ENCODE measurements at regions not wholly inside any gene's neighbourhood (a gene's known extent, or its start where the extent isn't known, plus 50 kb on each side); places are given as distances from the start of the nearest gene placed in this dataset.

DNA sequence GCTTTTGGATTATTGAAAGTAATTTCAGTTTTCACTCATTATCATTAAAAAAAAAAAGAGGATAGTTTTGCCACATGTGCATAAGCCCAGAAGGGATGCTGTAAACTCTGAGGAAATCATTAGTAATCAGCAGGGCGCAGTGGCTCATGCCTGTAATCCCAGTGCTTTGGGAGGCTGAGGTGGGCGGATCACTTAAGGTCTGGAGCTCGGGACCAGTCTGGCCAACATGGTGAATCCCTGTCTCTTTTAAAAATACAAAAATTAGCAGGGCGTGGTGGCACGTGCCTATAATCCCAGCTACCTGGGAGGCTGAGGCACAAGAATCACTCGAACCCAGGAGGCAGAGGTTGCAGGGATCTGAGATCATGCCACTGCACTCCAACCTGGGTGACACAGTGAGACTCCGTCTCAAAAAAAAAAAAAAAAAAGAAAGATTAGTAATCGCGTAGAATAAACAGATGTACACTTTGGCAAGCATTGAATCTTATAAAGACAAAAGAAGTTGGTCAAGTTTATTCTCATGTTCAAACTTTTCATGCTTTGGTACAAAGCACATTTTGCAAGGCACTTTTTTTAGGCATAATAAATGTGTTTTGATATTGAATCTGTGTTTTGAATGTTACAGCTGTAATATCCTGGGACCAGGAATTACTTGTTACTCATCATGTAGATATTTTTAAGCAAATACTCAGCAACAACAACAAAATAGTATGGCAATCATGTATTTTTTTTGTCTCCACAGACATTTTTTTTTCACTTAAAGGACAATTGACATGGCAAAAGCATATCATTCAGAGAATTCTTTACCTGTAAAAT lies 93.2 kb upstream of the AGTR1 start:
- DNase-seq (ENCODE audit: low read depth in 2 of 3, low spot score in 1 of 3) = no peak

- no peak for DNase-seq (ENCODE audit: low read depth in 2 of 3, low spot score in 1 of 3)
Measured at GRCh38 chr3:148605521-148605920, 92.2 kb upstream of the AGTR1 start.

DNA sequence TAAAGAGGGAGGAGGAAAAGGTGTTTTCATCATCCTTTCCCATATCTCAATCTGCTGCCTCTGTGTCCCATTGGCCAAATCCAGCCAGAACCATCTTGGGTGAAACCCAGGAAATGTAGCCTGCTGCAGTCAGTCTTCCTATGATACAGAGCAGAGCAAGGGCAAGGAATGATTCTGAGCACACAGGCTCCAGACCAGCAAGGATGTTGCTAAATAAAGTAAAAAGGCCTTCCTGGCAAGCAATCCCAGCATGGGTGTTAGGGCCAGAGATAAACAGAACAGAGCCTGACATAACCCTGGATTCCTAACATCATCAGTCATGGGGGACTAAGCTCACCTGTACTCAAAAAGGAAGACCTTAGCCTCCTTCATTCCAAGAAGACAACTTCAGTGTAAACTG lies 90.7 kb upstream of the AGTR1 start:
- DNase-seq (ENCODE audit: low read depth in 2 of 3, low spot score in 1 of 3) = no peak

DNA sequence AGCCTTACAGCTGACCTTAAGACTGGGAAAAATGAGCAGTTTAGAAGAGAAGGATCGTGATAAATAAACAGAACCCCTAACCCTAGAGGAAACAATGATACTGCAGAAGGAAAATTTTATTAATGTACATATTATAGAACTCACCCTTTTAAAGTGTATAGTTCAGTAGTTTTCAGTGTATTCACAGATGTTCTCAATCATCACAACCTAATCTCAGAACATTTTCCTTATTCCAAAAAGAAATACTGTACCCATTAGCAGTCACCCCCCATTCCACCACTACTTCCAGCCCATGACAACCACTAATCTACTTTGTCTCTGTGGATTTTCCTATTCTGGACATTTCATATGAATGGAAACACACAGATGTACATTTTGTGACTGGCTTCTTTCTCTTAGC lies 90.2 kb upstream of the AGTR1 start:
- DNase-seq (ENCODE audit: low read depth in 2 of 3, low spot score in 1 of 3) = no peak

DNA sequence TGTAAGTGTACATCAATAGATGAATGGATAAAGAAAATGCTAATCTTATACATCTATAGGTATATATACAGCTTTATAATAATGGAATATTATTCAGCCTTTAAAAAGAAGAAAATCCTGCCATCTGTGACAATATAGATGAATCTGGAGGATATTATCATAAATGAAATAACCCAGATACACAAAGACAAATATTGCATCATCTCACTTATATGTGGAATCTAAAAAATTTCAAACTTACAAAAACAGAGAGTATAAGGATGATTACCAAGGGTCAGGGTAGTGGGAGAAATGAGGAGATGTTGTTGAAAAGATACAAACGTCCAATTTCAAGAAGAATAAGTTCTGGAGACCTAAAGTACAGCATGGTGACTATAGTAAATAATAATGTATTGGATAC lies 85.4 kb upstream of the AGTR1 start:
- no peak for DNase-seq (ENCODE audit: low read depth in 2 of 3, low spot score in 1 of 3)

DNA sequence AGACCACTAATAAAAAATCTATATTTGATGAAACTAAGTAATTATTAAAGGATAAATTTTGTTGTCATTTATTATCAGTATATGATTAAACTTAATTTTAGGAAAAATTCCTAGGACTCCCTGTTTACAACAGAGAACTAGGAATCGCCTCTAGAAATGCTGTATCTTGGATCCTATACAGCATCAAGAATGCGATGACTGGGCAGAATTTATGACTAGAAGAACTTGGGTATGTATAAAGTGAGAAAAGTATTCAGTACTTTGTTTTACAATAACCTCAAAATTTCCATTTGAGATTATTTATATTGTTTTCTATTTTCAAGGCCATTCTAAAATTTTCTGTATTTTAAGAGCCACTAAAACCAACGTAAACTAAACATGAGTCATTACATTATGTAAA lies 82.3 kb upstream of the AGTR1 start:
- no peak for DNase-seq (ENCODE audit: low read depth in 2 of 3, low spot score in 1 of 3)

DNA sequence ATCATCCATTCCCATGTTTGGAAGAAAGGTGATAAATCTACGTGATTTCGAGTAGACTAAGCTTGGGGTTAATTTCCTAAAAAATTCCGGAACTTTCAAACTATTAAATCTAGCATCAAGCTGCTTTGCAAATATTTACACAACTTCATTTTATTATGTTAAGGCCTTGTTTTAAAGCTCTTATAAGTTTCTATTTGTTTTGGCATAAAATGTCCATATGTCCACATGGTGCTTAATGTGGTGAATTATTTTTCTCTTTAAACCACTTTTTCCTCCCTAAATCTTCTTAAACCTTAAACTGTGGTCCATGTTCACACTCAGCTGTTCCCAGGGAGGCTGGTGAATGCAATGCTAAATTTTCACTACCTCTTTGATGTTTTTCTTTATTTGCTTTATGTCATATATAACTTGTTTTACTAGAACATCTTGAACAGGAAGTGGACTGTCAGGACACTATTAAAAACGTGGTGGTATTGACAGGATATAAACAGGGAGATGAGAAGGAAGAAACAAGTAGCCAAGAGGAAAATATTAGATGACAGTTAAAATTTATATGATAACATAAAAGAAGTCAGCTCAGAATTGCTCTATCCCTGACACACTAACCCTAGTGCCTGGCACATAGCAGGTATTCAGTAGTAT lies 72.5 kb upstream of the AGTR1 start:
- no peak for DNase-seq (ENCODE audit: low read depth in 2 of 3, low spot score in 1 of 3)

DNA sequence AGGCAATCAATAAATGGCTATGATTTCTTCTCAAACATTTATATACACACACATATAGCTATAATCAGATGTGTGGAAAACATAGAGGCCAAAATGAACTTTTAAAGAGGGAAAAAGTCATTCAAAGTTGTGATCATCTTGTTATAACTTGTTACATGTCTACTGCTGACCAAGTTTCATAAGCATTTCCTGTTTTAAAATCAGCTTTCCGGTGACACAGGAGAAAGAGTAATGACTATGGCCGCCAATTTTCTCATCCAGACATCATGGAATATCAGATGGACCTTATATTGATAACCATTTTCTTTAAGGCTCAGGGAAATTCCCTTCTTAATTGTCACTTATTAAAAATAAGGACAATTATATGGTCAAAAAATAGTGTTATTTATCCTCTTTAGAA lies 71.7 kb upstream of the AGTR1 start:
- no peak for DNase-seq (ENCODE audit: low read depth in 2 of 3, low spot score in 1 of 3)

DNA sequence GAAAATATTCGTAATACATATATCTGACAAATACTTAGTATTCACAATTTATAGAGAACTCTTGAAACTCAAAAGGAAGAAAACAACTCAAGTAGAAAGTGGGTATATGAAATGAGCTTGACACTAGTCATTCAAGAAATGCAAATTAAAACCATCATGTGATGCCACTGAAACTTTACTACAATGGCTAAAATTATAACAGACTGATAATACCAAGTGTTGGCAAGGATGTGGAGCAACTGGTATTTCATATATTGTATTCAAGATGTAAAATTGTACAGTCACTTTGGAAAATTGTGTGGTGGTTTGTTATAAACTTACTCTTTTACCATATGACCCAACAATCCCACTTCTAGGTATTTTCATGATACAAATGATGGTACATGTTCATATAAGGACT lies 68.7 kb upstream of the AGTR1 start:
- DNase-seq (ENCODE audit: low read depth in 2 of 3, low spot score in 1 of 3) = no peak

DNA sequence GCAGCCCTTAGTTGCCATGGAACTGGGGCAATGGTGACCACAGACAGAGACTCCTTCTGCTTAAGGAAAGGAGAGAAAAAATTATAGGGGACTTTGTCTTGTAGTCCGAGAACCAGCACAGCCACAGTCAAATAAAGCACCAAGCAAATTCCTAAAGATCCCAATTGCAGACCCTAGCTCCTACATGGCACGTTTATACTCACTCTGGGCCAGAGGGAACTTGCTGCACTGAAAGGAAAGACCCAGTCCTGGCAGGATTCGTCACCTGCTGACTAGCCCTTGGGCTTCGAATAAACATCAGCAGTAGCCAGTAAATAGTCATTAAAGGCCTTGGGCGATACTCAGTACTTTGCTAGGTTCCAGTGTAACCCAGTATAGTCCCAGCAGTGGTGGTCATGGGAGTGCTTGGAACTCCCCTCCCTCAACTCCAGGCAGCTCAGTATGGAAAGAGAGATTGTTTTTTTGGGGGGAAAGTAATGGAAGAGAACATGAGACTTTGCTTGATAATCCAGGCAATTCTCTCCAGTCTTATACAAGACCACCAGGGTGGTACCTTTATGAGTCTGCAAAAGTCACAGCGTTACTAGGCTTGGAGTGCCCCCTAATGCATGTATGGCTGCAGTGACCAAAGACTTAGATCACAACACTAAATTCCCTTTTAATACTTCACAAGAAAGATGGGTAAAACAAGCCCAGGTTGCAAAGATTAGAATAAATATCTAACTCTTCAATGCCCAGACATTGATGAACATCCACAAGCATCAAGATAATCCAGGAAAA lies 66.4 kb upstream of the AGTR1 start:
- no peak for DNase-seq (ENCODE audit: low read depth in 2 of 3, low spot score in 1 of 3)

GRCh38 chr3:148641722-148642121 lies 56.0 kb upstream of the AGTR1 start:
- no peak for DNase-seq (ENCODE audit: low read depth in 2 of 3, low spot score in 1 of 3)

GRCh38 chr3:148642214-148642613 lies 55.5 kb upstream of the AGTR1 start:
- no peak for DNase-seq (ENCODE audit: low read depth in 2 of 3, low spot score in 1 of 3)

DNA sequence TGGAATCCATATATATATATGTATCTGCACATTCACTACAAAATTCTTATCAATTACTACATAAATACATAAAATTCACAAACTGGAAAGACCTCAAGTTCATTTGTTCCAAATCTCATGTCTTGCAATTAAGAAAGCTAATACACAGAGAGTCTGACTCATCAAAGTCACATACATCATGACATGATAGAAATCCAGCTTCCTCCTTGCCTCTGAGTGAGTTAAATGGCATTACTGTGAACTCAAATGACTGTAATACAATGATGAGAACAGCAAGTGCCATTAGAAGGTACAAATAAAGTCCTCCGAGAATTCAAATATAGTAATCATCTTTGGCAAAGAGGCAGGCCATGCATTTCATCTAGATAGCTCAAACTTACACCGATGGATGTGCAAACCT lies 55.1 kb upstream of the AGTR1 start:
- no peak for DNase-seq (ENCODE audit: low read depth in 2 of 3, low spot score in 1 of 3)

DNA sequence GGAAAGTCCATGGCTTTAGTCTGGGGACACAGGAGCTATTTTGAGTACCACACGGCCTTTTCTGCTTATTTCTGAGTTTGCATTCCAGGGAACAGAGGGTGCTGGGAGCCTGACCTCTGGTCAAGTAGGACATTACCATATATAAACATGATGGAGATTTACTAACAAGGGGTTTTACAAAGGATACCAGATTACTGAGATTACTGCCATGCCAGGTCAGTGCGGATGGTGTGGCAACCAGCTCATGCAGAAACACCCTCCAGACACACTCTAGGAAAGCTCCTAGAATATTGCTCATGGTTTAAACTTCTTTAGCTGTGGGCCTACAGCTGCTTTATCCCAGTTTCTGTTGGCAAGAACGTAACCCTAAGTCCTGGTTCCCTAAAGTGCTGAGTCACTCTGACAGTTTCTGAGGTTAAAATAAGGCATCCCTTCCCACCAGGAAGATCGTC lies 54.3 kb upstream of the AGTR1 start:
- no peak for DNase-seq (ENCODE audit: low read depth in 2 of 3, low spot score in 1 of 3)

DNA sequence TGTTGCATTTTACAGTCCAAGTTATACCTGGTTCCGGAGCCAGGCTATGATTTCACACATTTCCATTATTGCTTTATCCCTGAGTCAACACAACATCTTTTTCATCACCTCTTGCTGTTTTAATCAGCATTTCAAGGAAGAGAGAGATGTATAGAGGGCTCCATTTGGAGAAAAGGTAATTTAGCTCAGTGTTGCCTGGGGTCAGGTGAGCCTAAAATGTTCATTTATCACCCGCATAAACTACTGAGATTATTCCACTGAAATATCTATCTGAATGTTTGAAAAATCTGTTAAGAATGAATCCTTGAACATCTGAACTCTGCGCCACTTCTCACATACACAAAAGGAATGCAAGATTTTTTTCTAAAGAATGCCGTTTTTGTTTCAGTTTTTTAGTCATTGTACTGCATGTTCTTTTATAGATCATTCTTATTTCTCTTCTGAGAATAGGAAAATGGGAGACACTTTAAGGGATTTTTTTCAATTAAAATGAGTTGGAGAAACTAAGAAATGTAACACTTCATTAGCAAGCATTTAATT lies 51.5 kb upstream of the AGTR1 start:
- no peak for DNase-seq (ENCODE audit: low read depth in 2 of 3, low spot score in 1 of 3)
